ENCODE measurements at regions not wholly inside any gene's neighbourhood (a gene's known extent, or its start where the extent isn't known, plus 50 kb on each side); places are given as distances from the start of the nearest gene placed in this dataset.

DNA sequence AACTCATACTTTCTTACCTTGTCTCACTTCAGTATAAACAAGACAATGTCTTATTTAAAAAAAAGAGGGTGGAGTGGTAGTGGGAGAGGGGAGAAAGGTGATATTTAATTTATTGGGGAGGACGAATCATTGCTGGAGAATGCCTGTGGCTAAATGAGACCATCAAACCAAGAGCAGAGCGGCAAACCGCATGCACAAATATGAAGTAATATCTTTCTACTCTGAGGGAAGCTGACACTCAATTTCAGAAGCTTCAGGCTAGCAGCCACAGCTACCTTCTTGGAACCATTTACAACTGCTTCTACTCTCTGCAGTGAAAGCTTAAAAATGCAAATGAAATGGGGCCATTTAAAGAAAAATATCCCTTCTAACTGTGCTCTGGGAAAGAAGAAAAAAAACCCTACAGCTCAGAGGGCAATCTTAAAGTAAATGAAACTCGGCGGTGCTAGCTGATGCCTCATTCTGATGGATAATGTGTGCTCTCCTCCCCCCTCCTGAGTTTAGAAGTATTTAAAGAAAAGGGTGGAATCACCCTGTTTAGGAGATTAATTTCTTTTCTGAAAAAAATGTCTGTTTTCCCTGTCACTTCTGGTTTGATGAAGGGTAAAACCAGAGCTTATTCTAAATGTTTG, 178.2 kb upstream of the CAMK1G start:
- DNase-seq (ENCODE audit: low read depth, low spot score) (no peak), ATAC-seq (no peak)
- TF ChIP-seq POLR2AphosphoS5 (IDR thresholded peaks at IDR 0.05; ENCODE audit: low read depth, low read length), result no peak
- TF ChIP-seq, protein P1, sequence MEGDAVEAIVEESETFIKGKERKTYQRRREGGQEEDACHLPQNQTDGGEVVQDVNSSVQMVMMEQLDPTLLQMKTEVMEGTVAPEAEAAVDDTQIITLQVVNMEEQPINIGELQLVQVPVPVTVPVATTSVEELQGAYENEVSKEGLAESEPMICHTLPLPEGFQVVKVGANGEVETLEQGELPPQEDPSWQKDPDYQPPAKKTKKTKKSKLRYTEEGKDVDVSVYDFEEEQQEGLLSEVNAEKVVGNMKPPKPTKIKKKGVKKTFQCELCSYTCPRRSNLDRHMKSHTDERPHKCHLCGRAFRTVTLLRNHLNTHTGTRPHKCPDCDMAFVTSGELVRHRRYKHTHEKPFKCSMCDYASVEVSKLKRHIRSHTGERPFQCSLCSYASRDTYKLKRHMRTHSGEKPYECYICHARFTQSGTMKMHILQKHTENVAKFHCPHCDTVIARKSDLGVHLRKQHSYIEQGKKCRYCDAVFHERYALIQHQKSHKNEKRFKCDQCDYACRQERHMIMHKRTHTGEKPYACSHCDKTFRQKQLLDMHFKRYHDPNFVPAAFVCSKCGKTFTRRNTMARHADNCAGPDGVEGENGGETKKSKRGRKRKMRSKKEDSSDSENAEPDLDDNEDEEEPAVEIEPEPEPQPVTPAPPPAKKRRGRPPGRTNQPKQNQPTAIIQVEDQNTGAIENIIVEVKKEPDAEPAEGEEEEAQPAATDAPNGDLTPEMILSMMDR (IDR thresholded peaks at IDR 0.05), result no peak
- TF ChIP-seq, protein P2, sequence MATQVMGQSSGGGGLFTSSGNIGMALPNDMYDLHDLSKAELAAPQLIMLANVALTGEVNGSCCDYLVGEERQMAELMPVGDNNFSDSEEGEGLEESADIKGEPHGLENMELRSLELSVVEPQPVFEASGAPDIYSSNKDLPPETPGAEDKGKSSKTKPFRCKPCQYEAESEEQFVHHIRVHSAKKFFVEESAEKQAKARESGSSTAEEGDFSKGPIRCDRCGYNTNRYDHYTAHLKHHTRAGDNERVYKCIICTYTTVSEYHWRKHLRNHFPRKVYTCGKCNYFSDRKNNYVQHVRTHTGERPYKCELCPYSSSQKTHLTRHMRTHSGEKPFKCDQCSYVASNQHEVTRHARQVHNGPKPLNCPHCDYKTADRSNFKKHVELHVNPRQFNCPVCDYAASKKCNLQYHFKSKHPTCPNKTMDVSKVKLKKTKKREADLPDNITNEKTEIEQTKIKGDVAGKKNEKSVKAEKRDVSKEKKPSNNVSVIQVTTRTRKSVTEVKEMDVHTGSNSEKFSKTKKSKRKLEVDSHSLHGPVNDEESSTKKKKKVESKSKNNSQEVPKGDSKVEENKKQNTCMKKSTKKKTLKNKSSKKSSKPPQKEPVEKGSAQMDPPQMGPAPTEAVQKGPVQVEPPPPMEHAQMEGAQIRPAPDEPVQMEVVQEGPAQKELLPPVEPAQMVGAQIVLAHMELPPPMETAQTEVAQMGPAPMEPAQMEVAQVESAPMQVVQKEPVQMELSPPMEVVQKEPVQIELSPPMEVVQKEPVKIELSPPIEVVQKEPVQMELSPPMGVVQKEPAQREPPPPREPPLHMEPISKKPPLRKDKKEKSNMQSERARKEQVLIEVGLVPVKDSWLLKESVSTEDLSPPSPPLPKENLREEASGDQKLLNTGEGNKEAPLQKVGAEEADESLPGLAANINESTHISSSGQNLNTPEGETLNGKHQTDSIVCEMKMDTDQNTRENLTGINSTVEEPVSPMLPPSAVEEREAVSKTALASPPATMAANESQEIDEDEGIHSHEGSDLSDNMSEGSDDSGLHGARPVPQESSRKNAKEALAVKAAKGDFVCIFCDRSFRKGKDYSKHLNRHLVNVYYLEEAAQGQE (IDR thresholded peaks at IDR 0.05; ENCODE audit: insufficient read depth in 1 of 2, low read depth in 2 of 2, low read length in 1 of 2), result no peak
- TF ChIP-seq TCF7L2 (IDR thresholded peaks at IDR 0.05; ENCODE audit: low read depth, low read length), result no peak
- no peak for TF ChIP-seq SIN3A (IDR thresholded peaks at IDR 0.05; ENCODE audit: borderline replicate concordance, insufficient read depth, low read depth, low read length)
- in situ Hi-C loops (cut with HindIII; ENCODE audit: low pct_unique_long_range_greater_than_20kb, low sequenced_read_pairs), result no loop called here
- no TSS peak for BruUV-seq (replicated peaks)
- H3K4me3 ChIP-seq (ENCODE audit: low read depth in 2 of 2, low read length in 2 of 2), result no peak overlapping the region
- H3K36me3 ChIP-seq (ENCODE audit: control insufficient read depth, insufficient read depth, low read length), result no peaks in the 10 kb centered on the region
- POLR2A ChIA-PET, result no interaction called here
- H3K4me1 ChIP-seq (ENCODE audit: control insufficient read depth, insufficient read depth, low read length), result no peaks in the 10 kb centered on the region
- peaks cover 2% of the 10 kb centered on the region; the same call in 1 of the 2 replicates for H3K27me3 ChIP-seq (ENCODE audit: control insufficient read depth, insufficient read depth, low read length)
- no peaks in the 10 kb centered on the region for H3K9me3 ChIP-seq (ENCODE audit: control insufficient read depth, insufficient read depth, low read depth, low read length)
- intact Hi-C loops (cut with micrococcal nuclease; ENCODE audit: unreplicated experiment), result no loop called here
- no peak overlapping the region for H3K27ac ChIP-seq (ENCODE audit: low read length)
- CTCF ChIA-PET, result no interaction called here

DNA sequence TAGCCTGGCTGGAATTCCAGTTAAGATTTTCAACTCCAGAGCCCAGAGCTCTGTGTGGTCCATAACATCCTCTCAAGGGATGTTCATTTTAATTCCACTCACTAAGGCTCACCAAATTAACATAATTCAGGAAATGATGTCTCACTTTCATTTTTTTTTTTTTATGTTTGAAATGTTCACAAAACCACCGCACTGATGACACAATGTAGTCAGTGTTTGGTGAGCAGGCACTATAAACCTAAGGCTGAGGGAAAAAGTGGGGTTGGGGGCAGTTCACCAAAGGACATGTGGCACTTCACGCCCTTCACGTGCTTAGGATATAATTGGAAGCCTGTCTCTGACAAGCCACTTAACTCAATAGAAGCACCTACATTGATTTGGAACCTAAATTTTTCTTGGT, 177.3 kb upstream of the CAMK1G start:
- BruUV-seq (replicated peaks), result no TSS peak
- in situ Hi-C loops (cut with HindIII; ENCODE audit: low pct_unique_long_range_greater_than_20kb, low sequenced_read_pairs) (no loop called here), intact Hi-C loops (cut with micrococcal nuclease; ENCODE audit: unreplicated experiment) (no loop called here)
- DNase-seq (ENCODE audit: low read depth, low spot score) (no peak), ATAC-seq (no peak)
- Histone ChIP-seq H3K4me1 (ENCODE audit: control insufficient read depth, insufficient read depth, low read length) (no peaks in the 10 kb centered on the region), H3K27ac (ENCODE audit: low read length) (no peak overlapping the region), H3K27me3 (ENCODE audit: control insufficient read depth, insufficient read depth, low read length) (peaks cover 2% of the 10 kb centered on the region; the same call in 1 of the 2 replicates), H3K9me3 (ENCODE audit: control insufficient read depth, insufficient read depth, low read depth, low read length) (no peaks in the 10 kb centered on the region), H3K36me3 (ENCODE audit: control insufficient read depth, insufficient read depth, low read length) (no peaks in the 10 kb centered on the region), H3K4me3 (ENCODE audit: low read depth in 2 of 2, low read length in 2 of 2) (no peak overlapping the region)
- TF ChIP-seq TCF7L2 (IDR thresholded peaks at IDR 0.05; ENCODE audit: low read depth, low read length) (no peak), SIN3A (IDR thresholded peaks at IDR 0.05; ENCODE audit: borderline replicate concordance, insufficient read depth, low read depth, low read length) (no peak), POLR2AphosphoS5 (IDR thresholded peaks at IDR 0.05; ENCODE audit: low read depth, low read length) (no peak)
- TF ChIP-seq, protein P1 (IDR thresholded peaks at IDR 0.05), result no peak
- TF ChIP-seq, protein P2 (IDR thresholded peaks at IDR 0.05; ENCODE audit: insufficient read depth in 1 of 2, low read depth in 2 of 2, low read length in 1 of 2), result no peak
- ChIA-PET POLR2A (no interaction called here), CTCF (interaction anchor here (0.7 kb wide), 1 partner anchor 29 kb away, joined by 3 read pairs; no protein-coding TSS in a partner anchor)
